ENCODE measurements at regions not wholly inside any gene's neighbourhood (a gene's known extent, or its start where the extent isn't known, plus 50 kb on each side); places are given as distances from the start of the nearest gene placed in this dataset.
"Not testable (repeated sequence)": the region's sequence is repeated elsewhere in the genome, so short reads cannot be mapped to it uniquely, and the experiment has no call there.

DNA sequence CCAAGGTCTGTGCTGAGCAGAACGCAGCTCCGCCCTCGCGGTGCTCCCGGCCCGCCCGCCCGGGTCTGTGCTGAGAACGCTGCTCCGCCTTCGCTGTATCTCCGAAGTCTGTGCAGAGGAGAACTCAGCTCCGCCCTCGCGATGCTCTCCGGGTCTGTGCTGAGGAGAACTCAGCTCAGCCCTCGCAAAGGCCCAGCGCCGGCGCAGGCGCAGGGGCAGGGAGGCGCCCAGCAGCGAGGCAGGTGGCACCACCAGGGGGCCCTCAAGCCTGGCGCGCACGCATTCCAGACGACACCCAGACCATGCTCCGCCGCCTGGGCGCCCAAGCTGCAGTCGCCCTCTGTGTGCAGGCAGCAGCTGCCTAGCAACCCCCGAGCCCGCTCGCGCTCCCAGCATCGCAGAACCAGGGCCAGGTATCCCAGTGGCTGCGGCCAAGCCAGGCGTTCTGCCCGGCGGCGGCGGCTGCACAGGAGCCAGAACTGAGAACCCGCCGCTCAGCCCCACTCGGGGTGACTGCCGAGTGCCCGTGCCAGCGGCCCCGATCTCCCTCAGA, 672.1 kb upstream of the DEFB115 start:
- not testable (repeated sequence) for DNase-seq (ENCODE audit: low read depth)

DNA sequence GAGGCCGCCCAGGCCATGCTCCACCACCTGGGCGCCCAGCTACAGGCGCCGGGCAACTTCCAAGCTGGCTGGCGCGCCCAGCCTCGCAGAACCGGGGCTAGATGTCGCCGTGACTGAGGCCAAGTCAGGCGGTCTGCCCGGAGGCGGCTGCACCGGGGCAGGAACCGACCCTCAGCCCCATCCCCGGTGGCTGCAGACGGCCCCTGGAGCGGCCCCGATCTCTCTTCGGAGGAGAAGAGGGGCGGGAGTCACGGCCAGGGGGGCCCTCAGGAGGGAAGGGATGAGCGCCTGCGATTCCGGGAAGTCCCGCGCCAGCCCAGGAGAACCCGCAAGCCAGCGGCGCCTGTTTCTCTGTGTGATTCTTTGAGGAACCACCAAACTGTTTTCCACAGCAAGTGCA, 671.3 kb upstream of the DEFB115 start:
- not testable (repeated sequence) for DNase-seq (ENCODE audit: low read depth)

DNA sequence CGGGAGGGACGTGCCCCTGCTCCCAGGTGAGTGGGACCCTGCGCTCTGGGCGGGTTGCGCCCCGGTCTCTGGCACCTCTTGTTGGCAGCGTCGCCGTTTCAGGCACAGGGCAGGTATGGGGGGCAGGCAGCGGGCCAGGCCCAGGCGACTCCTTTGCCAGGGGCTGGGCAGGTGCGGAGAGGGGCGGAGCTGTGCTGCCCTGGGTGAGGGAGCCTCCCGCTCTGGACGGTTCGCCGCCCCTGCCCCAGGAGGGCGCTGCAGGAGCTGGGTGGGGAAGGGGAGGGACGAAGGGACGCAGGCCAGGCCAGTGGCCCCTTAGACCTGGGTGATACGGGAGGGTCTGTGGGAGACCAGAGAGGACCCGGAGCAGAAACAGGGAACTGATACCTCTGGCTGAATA, 663.9 kb upstream of the DEFB115 start:
- no peak for DNase-seq (ENCODE audit: low read depth)

DNA sequence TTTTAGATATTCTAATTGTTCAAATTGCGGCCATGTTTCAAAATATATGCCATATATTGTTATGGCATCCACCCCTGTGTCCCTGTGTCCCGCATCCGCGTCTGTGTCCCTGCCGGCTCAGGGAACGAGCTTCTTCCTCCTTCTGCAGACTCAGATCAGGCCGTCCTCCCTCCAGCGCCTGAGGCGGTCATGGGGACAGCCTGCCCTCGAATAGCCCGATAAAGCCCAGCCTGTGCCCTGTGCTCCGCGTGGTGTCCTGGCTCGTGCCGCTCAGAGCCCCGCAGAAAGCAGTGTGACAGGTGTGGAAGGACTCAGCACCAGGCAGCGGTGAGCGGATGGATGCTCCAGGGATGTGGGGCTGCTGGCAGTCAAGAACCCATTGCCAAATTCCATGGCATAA, 663.4 kb upstream of the DEFB115 start:
- DNase-seq (ENCODE audit: low read depth) = no peak

DNA sequence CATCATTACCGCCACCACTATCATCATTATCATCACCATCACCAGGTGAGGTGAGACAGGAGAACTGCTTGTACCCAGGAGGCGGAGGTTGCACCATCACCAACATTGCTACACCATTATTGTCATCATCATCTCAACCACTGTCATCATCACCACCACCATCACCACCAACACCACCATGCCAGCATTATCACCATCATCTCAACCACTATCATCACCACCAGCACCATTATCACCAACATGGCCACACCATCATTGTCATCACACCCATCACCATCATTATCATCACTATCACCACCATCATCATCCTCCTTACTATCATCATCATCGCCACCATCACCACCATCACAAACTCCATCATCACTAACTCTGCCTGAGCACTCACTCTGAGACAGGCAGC, 661.8 kb upstream of the DEFB115 start:
- no peak for DNase-seq (ENCODE audit: low read depth)

DNA sequence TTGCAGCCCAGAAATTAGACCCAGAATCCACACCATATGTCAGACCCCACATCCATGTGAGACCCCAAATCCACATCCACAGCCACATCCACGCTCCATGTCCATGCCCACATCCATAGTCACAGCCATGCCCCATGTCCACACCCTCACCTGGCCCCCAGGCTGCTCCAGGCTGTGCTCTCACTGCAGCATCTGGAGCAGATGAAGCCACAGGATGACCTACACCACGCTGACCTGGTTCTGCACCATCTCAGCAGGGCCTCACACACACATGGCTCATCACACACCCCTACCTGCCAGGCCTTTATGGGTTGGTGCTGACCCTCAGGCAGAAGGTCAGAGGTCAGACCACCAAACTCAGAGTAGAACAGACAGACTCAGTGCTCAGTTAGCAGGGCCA, 660.0 kb upstream of the DEFB115 start:
- not testable (repeated sequence) for DNase-seq (ENCODE audit: low read depth)

DNA sequence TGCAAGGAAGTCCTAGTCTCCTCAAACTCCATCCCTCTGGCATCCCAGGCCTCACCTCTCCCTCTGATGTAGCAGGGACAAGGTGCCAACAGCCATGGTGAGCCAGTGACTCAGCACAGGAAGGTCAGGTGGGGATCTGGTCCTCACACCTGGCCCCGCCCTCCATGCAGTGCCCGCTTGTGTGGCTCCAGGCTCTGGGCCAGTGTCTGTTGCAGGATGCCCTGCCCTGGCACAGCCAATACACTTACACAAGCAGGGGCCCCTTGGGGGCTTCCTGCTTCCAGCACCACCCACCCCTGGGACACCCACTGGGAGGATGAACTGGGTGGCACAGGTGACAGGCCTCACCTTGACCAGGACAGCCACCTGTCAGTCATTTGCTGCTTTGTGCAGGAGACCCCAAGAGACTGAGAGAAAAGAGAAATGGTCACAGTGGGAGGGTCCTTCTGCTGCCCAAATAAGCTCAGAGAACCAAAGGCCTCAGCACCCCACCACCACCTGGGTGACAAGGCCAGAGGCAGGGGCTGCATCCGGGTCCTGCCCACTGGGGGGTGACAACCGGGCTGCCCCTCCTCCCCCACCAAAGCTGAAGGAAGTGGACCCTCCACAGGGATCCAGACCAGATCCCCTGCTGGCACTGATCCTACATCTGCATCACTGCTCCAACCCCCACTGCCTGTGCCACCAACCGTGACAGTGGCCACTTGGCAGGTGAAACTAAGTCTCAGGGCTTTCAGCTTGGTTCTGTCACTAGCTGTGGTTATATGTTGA, 658.8 kb upstream of the DEFB115 start:
- DNase-seq (ENCODE audit: low read depth) = no peak

DNA sequence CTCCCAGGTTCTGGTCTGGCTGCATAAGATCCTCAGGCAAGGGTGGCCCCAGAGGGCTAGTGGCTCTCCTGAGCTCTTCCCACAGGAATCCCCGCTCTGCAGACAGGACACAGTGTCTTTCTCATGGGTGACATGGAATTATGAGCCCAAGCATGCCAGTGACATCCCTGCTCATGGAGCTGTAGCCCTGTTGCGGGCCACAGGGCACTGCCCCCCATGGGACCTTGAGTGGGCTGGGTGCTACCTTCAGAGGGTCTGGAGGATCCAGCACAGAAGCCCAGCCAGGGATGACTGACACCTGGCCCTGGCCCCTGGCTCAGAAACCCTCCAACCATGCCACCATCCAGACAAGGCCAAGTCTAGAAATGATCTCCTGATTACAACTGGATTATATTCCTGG, 657.5 kb upstream of the DEFB115 start:
- DNase-seq (ENCODE audit: low read depth) = no peak

DNA sequence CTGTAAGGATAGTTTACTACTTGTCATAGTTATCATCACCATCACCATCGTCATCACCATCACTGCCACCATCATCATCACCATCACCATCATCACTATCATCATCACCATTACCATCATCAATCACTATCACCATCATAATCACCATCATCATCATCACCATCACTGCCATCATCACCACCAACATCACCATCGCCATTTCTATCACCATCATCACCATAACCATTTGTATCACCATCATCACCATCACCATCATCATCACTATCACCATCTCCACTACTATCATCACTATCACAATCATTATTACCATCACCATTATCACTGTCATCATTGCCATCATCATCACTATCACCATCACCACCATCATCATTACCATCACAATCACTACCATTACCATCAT, 655.5 kb upstream of the DEFB115 start:
- no peak for DNase-seq (ENCODE audit: low read depth)

DNA sequence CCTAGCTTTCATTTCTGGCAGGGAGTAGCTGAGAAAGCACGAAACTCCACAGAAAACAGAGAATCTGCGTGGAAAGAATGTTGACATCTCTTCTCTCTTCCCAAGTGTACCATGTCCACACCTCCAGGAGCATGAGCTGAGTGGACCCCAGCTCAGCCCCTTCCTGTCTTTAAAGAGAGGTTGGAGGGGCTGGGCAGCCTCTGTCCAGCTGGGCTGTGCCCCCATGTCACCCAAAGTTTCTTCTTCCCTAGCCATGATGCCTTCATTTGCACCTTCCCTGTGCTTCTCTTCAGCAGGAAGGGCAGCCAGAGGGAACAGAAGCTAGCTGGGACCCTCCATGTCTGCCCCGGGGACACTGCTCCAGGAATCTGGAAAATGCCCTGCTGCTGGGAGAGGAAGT, 655.0 kb upstream of the DEFB115 start:
- no peak for DNase-seq (ENCODE audit: low read depth)

DNA sequence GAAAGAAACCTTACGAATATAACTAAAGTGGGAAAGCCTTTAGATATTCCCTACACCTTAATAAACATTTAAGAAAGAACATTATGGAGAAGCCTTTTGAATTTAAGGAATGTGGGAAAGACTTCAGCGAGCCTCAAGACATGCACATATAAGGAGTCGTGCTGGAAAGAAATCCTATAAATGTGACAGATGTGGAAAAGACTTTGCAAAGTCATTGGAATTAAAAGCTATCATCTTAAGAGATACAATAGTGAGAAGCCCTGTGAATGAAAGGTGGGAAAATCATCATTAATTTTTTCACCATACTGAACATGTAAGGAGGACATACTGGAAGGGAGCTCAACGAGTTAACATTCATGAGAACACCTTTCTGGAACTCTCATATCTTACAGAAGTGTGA, 650.5 kb upstream of the DEFB115 start:
- DNase-seq (ENCODE audit: low read depth) = no peak

DNA sequence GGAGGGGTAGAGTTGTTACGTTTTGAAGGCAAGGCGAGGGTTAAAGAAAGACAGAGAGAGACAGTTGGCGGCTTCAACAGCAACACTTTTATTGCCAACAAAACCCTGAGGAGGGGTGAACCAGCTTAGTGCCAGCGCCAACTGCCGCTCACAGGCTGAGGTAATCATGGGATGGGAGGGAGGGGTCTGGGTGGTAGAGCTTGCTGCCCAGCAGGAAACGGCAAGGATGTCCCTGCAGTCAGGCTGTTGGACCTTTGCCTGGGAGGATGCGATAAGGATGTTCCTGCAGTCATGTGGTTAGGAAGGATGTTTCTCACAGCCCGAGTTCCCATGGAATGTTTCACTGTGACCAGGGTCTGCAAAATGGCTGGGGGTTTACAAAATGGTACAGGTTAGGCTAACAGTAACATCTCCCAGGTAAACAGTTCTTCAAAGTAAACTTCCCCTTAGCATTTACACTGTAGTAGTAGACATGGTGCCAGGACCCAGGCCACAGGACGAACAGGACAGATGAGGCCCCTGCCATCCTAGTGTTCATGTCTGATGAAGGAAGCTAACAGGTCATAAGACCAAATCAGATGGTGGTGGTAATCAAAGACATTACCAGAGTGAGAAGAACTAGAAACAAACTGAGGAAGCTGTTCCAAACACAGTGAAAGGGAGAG, 647.3 kb upstream of the DEFB115 start:
- no peak for DNase-seq (ENCODE audit: low read depth)

DNA sequence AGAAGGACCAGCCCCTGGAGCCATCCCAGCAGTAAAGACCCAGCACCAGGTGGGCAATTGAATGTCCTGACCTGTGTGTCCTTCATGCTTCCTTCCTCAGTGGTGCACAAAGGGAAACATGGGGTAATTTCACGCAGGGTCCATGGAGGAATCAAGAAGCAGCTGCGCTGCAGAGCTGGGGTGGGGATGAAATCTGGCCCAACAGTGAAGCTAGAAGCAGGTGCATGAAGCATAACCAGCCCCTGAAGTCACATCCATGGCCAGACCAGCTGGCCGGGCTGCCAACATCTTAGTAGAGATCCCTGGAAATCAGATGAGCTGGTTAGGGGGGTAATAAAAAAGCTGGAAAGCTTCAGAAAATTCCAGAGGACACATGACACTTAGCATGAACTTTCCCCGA, 646.7 kb upstream of the DEFB115 start:
- DNase-seq (ENCODE audit: low read depth) = no peak

DNA sequence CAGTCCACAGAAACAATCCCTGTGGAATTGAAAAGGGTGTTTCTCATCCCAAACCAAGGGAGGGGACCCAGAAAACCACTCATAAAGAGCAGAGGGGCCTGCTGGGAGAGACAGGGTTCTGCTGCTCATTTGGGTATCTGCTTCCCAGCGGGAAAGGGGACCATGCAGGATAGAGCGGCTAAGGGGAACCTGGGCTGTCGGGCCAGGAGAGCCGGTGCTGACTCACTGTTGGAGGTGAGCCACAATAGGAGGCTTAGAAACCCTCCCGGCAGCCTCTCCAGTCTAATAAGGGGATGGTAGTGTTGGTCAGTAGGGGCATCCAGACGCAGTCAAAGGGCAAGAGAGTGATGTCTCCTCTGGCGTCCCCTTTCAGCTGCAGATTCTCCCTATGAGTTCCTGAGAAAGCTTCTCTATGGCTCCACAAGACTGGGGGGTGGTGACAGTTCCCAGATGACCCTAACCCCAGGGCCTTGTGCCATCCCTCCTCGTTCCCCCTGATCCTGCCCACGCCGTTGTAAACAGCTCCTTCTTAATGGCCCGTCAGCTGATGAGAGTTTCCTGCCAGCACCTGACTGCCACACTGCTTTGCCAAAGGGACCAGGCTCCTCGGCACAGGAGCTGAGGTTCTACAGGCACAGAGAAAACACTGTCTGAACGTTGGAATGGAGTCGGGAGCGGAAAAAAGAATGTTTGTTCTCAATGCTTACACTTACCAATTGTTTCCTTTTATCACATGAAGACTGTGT, 646.1 kb upstream of the DEFB115 start:
- DNase-seq (ENCODE audit: low read depth) = no peak

DNA sequence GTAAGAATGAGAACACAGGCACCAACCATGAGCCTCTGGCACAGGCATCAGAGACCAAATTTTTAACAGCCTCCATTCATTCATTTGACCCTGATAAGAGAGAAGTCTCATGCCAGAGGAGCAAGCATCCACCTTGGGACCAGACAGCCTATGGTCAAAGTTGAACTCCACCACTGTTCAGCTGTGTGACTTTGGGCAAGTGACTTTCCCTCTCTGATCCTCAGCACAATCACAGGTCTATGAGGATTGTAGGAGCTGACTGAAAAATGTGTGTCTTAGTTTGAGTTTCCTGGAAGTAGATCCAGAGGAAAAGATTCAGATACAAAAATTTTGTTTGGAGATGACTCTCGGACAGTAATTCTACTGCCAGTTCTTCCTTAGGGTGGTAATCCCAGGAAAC, 645.1 kb upstream of the DEFB115 start:
- no peak for DNase-seq (ENCODE audit: low read depth)

DNA sequence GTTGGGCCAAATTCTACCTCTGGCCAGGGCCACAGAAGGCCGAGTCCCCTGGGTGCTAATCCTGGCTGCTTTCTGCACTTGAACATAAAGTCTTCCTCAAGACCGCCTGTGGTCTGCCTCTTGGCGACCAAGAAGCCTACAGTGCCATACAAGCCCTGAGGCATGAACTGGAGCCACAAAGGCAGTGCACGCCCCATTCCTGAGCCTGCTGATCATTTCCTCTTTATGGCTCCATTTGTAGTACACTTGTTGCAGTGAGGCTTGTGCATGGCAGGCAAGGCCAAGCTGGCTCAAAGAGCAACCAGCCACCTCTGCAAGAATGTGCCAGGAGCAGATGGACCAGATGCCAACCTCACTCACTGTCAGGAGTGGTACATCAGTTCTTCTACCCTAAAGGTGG, 636.1 kb upstream of the DEFB115 start:
- DNase-seq (ENCODE audit: low read depth) = not testable (repeated sequence)

DNA sequence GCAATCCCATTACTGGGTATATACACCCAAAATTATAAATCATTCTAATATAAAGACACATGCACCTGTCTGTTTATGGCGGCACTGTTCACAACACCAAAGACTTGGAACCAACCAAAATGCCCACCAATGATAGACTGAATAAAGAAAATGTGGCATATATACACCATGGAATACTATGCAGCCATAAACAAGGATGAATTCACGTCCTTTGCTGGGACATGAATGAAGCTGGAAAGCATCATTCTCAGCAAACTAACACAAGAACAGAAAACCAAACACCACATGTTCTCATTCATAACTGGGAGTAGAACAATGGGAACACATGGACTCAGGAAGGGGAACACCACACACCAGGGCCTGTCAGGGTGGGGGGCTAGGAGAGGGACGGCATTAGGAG, 633.2 kb upstream of the DEFB115 start:
- not testable (repeated sequence) for DNase-seq (ENCODE audit: low read depth)

DNA sequence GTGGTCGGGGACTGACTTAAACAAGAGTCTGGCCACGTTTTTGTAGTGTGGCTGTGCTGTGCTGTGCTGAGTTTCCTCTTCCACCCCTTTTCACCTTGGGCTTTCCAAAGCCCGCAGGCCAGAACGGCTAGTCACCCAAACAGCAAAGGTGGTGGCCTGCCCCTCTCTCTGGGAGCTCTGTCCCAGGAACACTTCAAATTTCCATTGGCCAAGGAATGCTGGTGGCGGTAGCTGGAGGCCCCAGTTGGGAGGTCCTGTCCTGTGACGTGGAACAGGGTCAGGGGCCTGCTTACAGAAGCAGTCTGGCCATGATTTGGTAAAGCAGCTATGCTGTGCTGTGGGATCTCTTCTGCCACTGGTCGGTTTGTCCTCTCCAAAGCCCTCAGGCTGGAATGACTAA, 628.1 kb upstream of the DEFB115 start:
- not testable (repeated sequence) for DNase-seq (ENCODE audit: low read depth)

DNA sequence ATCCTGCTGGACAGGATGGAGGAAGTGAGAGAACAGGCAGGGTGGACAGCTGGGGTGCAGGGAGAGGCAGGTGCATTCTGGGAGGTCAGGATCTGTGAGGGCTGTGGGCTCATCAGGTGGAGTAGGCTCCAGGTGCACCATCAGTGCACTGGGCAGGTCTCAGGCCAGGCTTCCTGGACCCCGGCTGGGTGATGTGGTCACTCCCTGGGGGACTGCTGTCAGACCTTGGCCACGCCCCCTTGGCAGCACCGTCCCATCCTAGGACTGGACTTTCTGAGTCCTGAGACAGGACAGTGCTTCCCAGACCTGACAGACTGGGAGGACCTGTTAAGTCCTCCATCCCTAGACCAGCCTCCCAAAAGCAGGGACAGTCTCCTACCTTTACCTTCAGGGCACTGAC, 626.7 kb upstream of the DEFB115 start:
- no peak for DNase-seq (ENCODE audit: low read depth)

DNA sequence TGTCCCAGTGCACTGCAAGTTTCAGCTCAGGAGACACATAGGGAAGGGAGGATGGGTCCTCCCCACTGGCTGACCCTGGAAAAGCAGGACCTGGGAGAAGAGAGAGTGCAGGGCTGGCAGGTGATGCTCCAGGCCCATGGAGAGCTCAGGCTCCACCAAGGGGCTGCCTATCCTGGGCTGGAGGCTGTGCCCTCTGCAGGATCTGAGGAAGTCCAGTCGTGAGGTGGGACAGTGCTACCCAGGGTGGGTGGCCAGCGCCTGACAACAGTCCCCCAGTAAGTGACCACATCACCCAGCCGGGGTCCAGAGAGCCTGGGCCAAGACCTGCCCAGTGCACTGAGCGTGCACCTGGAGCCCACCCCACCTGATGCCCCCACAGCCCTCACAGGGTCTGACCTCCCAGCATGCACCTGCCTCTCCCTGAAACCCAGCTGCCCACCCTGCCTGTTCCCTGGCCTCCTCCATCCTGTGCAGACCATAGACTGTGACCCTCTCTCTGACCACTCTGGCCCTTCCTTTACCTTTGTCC, 626.1 kb upstream of the DEFB115 start:
- not testable (repeated sequence) for DNase-seq (ENCODE audit: low read depth)

DNA sequence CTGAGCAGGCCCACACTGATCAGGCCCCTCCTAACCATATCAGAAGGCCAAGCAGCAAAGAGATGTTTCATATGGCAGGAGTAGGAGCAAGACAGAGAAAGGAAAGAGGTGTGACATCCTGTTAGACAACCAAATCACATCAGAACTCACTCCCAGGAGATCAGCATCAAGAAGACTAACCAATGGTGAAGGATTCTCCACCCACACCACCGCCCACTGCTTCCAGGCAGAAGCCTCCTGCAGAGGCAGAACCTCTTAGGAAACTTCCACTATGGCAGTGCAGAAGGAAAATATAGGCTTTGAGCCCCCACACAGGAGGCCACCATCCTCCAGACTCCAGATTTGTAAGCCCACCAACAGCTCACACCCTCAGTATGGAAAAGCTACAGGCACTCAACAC, 624.7 kb upstream of the DEFB115 start:
- DNase-seq (ENCODE audit: low read depth) = not testable (repeated sequence)

DNA sequence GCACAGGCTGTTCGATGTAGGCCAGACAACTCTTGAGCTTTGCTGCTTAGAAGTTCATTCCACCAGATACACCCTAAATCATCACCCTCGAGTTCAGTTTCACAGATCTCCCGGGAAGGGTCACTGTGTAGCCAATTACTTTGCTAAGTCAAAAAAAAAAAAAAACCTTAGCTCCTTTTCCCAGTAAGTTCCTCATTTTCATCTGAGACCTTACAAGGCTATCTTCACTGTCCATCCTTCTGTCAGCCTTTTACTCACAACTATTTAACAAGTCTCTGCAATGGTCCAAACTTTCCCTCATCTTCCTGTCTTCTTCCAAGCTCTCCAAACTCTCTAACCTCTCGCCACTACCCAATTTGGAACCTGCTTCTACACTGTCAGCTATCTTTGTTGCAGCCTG, 615.9 kb upstream of the DEFB115 start:
- DNase-seq (ENCODE audit: low read depth) = not testable (repeated sequence)
